ENCODE measurements at regions not wholly inside any gene's neighbourhood (a gene's known extent, or its start where the extent isn't known, plus 50 kb on each side); places are given as distances from the start of the nearest gene placed in this dataset.

DNA sequence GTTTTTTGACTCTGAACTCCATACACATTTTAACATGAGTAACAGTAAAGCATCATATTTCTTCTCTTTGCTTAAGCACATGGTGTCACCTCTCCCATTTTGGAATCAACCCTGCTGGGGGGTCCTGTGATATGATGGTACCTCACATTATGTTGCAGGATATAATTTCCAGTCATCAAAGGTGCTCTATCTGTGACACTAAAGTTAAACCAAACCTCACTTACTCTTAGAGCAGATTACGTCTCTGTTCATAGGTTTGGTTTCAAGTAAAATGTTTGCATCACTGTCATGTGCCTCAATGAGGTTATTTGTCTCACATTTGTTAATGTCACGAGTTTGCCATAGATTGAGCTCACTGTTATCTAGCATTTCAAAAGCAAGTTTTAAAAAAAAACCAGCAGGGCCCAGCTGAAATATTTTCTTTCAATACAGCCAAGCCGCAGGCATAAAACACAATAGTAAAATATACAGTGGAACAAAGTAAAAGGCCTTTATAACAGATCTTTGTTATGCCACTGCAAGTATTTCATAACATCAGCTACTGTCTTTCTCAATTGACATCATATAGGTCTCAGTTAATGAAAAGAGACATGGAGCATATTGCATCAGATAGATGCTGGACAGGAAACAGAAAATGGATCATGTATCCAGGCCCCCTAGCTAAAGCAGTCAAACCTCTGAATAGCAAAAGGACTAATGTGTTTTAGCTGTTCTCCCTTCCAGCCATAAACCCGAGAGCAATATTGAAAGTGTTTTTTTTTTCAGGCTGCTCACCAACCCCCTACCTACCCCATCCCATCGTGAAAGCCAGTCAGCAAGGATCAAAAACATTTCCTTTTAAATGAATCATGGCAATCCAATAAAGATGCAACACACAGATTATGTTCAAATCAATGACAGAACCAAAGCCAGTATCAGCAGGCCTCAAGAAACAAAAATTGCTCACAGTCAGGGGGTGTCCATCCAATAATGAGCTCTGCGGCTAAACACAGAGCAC, 182.1 kb upstream of the ITGA1 start:
- Mint-ChIP-seq H3K4me1 (ENCODE audit: low read depth, unreplicated experiment) (peaks cover 5% of the 10 kb centered on the region), H3K9me3 (ENCODE audit: unreplicated experiment) (peaks cover 3% of the 10 kb centered on the region), H3K27ac (ENCODE audit: unreplicated experiment) (no peak overlapping the region), H3K4me3 (ENCODE audit: unreplicated experiment) (no peak overlapping the region), H3K36me3 (ENCODE audit: unreplicated experiment) (peaks cover 6% of the 10 kb centered on the region), H3K27me3 (ENCODE audit: unreplicated experiment) (peaks cover 2% of the 10 kb centered on the region)
- TF ChIP-seq, protein P1, sequence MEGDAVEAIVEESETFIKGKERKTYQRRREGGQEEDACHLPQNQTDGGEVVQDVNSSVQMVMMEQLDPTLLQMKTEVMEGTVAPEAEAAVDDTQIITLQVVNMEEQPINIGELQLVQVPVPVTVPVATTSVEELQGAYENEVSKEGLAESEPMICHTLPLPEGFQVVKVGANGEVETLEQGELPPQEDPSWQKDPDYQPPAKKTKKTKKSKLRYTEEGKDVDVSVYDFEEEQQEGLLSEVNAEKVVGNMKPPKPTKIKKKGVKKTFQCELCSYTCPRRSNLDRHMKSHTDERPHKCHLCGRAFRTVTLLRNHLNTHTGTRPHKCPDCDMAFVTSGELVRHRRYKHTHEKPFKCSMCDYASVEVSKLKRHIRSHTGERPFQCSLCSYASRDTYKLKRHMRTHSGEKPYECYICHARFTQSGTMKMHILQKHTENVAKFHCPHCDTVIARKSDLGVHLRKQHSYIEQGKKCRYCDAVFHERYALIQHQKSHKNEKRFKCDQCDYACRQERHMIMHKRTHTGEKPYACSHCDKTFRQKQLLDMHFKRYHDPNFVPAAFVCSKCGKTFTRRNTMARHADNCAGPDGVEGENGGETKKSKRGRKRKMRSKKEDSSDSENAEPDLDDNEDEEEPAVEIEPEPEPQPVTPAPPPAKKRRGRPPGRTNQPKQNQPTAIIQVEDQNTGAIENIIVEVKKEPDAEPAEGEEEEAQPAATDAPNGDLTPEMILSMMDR (IDR thresholded peaks at IDR 0.05; ENCODE audit: partially characterized antibody, unreplicated experiment), result no peak
- DNase-seq, result no peak

DNA sequence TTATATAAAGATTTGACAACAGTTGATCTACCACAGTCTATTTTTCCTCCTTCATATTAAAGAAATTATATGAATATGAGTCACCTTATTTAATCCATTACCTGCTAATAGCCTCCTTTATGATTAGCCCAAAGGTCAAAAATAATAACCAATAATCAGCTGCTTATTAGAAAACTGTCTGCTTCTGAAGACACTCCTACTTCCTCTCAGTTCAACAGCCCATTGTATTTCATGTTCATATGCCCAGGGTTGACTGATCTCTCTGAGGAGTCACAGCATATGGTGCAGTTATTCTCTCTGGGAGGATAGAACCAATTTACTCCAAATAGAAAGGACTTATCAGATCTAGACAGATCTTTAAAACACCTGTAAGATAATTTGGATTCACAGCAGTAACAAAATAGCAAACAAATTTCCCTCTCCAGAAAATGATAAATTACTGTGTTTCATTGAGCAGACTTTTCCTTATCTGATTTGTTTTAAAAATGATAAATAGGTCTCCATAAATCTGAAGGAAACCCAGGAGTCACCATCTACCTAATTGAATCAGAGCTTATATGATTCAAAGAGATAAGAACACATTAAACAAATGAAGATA, 180.4 kb upstream of the ITGA1 start:
- H3K9me3 Mint-ChIP-seq (ENCODE audit: unreplicated experiment), result peaks cover 3% of the 10 kb centered on the region
- no peak for DNase-seq
- H3K4me1 Mint-ChIP-seq (ENCODE audit: low read depth, unreplicated experiment), result peaks cover 5% of the 10 kb centered on the region
- peaks cover 2% of the 10 kb centered on the region for H3K27me3 Mint-ChIP-seq (ENCODE audit: unreplicated experiment)
- H3K27ac Mint-ChIP-seq (ENCODE audit: unreplicated experiment), result peak overlapping the region; percentile 50
- H3K4me3 Mint-ChIP-seq (ENCODE audit: unreplicated experiment), result no peak overlapping the region
- TF ChIP-seq, protein P1 (IDR thresholded peaks at IDR 0.05; ENCODE audit: partially characterized antibody, unreplicated experiment), result no peak
- H3K36me3 Mint-ChIP-seq (ENCODE audit: unreplicated experiment), result peaks cover 6% of the 10 kb centered on the region

GRCh38 chr5:52620315-52620714, 167.4 kb upstream of the ITGA1 start:
- Mint-ChIP-seq H3K4me3 (ENCODE audit: unreplicated experiment) (no peak overlapping the region), H3K4me1 (ENCODE audit: low read depth, unreplicated experiment) (no peaks in the 10 kb centered on the region), H3K27ac (ENCODE audit: unreplicated experiment) (no peak overlapping the region), H3K9me3 (ENCODE audit: unreplicated experiment) (peaks cover 1% of the 10 kb centered on the region), H3K27me3 (ENCODE audit: unreplicated experiment) (no peaks in the 10 kb centered on the region), H3K36me3 (ENCODE audit: unreplicated experiment) (no peaks in the 10 kb centered on the region)
- TF ChIP-seq, protein P1 (IDR thresholded peaks at IDR 0.05; ENCODE audit: partially characterized antibody, unreplicated experiment), result no peak
- DNase-seq, result no peak

GRCh38 chr5:52623291-52623690, 164.4 kb upstream of the ITGA1 start:
- Mint-ChIP-seq H3K27ac (ENCODE audit: unreplicated experiment) (no peak overlapping the region), H3K4me3 (ENCODE audit: unreplicated experiment) (no peak overlapping the region), H3K27me3 (ENCODE audit: unreplicated experiment) (no peaks in the 10 kb centered on the region), H3K36me3 (ENCODE audit: unreplicated experiment) (no peaks in the 10 kb centered on the region), H3K9me3 (ENCODE audit: unreplicated experiment) (peaks cover 1% of the 10 kb centered on the region), H3K4me1 (ENCODE audit: low read depth, unreplicated experiment) (no peaks in the 10 kb centered on the region)
- TF ChIP-seq, protein P1 (IDR thresholded peaks at IDR 0.05; ENCODE audit: partially characterized antibody, unreplicated experiment), result no peak
- no peak for DNase-seq

- DNase-seq, result no peak
- no peak overlapping the region for H3K4me3 Mint-ChIP-seq (ENCODE audit: unreplicated experiment)
Measured at GRCh38 chr5:52624291-52624690, 163.4 kb upstream of the ITGA1 start.

More at GRCh38 chr5:52624291-52624690, 163.4 kb upstream of the ITGA1 start:
- Mint-ChIP-seq H3K36me3 (ENCODE audit: unreplicated experiment) (no peaks in the 10 kb centered on the region), H3K27ac (ENCODE audit: unreplicated experiment) (no peak overlapping the region), H3K27me3 (ENCODE audit: unreplicated experiment) (no peaks in the 10 kb centered on the region), H3K4me1 (ENCODE audit: low read depth, unreplicated experiment) (no peaks in the 10 kb centered on the region), H3K9me3 (ENCODE audit: unreplicated experiment) (peaks cover 1% of the 10 kb centered on the region)
- TF ChIP-seq, protein P1 (IDR thresholded peaks at IDR 0.05; ENCODE audit: partially characterized antibody, unreplicated experiment), result no peak
